ENCODE measurements at regions not wholly inside any gene's neighbourhood (a gene's known extent, or its start where the extent isn't known, plus 50 kb on each side); places are given as distances from the start of the nearest gene placed in this dataset.

DNA sequence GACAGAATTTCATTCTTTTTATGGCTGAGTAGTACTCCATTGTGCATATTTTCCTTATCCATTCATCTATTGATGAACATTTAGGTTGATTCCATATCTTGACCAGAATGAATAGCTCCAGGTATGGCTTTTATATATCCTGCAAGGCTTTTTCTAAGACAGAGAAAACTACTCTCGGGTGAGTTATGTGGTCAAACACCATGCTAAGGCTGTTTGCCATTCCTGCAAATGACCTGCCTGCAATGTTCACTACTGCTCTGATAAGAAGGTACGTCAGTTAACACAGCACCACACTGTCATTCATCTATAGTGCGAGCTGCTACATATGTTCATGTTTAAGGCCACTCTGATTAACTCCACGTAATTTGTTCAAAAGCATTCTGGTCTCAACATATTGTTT is 256.8 kb upstream of the RGMB start:
- TF ChIP-seq FOXA2 (IDR thresholded peaks at IDR 0.05) (no peak), RAD21 (IDR thresholded peaks at IDR 0.05) (no peak), HNF4G (IDR thresholded peaks at IDR 0.05) (no peak), NR2F2 (IDR thresholded peaks at IDR 0.05) (no peak), HNF4A (conservative IDR thresholded peaks at IDR 0.05) (no peak), JUND (IDR thresholded peaks at IDR 0.05) (no peak), ZBTB33 (IDR thresholded peaks at IDR 0.05) (no peak), YY1 (IDR thresholded peaks at IDR 0.05) (no peak), TAF1 (conservative IDR thresholded peaks at IDR 0.05) (no peak), RXRA (IDR thresholded peaks at IDR 0.05) (no peak), GABPA (IDR thresholded peaks at IDR 0.05 in 1 of 2, conservative IDR thresholded peaks at IDR 0.05 in 1 of 2) (no peak)
- TF ChIP-seq, protein P1, sequence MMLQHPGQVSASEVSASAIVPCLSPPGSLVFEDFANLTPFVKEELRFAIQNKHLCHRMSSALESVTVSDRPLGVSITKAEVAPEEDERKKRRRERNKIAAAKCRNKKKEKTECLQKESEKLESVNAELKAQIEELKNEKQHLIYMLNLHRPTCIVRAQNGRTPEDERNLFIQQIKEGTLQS (IDR thresholded peaks at IDR 0.05), result no peak
- TF ChIP-seq, protein P2, sequence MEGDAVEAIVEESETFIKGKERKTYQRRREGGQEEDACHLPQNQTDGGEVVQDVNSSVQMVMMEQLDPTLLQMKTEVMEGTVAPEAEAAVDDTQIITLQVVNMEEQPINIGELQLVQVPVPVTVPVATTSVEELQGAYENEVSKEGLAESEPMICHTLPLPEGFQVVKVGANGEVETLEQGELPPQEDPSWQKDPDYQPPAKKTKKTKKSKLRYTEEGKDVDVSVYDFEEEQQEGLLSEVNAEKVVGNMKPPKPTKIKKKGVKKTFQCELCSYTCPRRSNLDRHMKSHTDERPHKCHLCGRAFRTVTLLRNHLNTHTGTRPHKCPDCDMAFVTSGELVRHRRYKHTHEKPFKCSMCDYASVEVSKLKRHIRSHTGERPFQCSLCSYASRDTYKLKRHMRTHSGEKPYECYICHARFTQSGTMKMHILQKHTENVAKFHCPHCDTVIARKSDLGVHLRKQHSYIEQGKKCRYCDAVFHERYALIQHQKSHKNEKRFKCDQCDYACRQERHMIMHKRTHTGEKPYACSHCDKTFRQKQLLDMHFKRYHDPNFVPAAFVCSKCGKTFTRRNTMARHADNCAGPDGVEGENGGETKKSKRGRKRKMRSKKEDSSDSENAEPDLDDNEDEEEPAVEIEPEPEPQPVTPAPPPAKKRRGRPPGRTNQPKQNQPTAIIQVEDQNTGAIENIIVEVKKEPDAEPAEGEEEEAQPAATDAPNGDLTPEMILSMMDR (IDR thresholded peaks at IDR 0.05; ENCODE audit: low read depth, low read length, missing input control), result no peak
- TF ChIP-seq, protein P3, sequence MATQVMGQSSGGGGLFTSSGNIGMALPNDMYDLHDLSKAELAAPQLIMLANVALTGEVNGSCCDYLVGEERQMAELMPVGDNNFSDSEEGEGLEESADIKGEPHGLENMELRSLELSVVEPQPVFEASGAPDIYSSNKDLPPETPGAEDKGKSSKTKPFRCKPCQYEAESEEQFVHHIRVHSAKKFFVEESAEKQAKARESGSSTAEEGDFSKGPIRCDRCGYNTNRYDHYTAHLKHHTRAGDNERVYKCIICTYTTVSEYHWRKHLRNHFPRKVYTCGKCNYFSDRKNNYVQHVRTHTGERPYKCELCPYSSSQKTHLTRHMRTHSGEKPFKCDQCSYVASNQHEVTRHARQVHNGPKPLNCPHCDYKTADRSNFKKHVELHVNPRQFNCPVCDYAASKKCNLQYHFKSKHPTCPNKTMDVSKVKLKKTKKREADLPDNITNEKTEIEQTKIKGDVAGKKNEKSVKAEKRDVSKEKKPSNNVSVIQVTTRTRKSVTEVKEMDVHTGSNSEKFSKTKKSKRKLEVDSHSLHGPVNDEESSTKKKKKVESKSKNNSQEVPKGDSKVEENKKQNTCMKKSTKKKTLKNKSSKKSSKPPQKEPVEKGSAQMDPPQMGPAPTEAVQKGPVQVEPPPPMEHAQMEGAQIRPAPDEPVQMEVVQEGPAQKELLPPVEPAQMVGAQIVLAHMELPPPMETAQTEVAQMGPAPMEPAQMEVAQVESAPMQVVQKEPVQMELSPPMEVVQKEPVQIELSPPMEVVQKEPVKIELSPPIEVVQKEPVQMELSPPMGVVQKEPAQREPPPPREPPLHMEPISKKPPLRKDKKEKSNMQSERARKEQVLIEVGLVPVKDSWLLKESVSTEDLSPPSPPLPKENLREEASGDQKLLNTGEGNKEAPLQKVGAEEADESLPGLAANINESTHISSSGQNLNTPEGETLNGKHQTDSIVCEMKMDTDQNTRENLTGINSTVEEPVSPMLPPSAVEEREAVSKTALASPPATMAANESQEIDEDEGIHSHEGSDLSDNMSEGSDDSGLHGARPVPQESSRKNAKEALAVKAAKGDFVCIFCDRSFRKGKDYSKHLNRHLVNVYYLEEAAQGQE (IDR thresholded peaks at IDR 0.05), result no peak
- Histone ChIP-seq H3K4me1 (ENCODE audit: control insufficient read depth in 4 of 4, insufficient read depth in 4 of 4, low read length in 3 of 4) (no peaks in the 10 kb centered on the region), H3K4me3 (ENCODE audit: low read depth in 1 of 3, low read length in 3 of 3) (no peak overlapping the region), H3K9ac (ENCODE audit: low read depth in 1 of 2, low read length in 2 of 2) (no peak overlapping the region), H3K9me3 (ENCODE audit: control insufficient read depth in 4 of 4, low read length in 3 of 4) (no peaks in the 10 kb centered on the region), H3K27ac (ENCODE audit: low read depth in 1 of 2, low read length in 2 of 2) (no peak overlapping the region), H3K27me3 (ENCODE audit: control insufficient read depth in 4 of 4, insufficient read depth in 4 of 4, low read length in 3 of 4) (peaks cover 0 to 2% (median 0%) of the 10 kb centered on the region in 4 donors), H3K36me3 (ENCODE audit: control insufficient read depth in 4 of 4, insufficient read depth in 3 of 4, low read depth in 1 of 4, low read length in 3 of 4) (no peaks in the 10 kb centered on the region)
- DNase-seq (ENCODE audit: low spot score), result no peak
- WGBS, result 80% methylated on average over 4 of the region's 4 CpGs

DNA sequence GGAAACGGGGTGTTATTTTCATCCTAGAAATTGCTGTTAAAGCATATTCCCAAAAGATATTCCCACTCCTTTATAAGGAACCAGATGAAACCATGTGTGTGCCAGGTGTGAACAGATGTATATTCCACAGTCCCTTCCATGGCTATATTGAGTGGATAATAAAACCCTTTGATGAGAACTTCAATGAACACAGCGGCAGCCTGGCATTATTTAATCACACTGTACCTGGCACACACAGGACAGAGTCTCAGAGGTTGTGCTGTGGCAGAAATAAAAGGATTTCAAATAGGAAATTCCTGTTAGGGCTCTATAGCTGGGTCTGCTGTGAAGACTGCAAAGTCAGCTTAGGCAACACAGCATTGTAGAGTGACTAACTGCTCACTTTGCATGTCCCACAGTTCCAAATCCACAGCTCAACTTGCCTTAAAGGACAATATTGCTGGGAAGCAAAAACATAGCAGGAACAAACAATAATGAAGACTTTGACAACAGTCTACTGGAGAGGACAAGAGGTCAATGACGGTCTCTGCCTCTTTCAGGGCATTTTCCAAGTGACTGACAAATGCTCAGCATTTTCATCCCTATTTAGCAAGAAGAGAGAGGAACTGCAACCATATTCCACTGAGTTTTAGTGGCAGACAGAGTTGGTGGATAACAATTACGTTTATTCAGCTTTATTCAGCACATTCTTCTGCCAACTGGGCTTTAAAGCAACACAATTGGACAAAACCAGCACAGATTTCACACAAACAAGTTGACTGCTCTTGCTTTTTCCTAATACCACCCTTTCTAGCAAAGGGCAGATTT is 255.7 kb upstream of the RGMB start:
- 49% methylated on average over 4 of the region's 4 CpGs for whole genome bisulfite sequencing
- no peak overlapping the region for H3K4me3 ChIP-seq (ENCODE audit: low read depth in 1 of 3, low read length in 3 of 3)
- H3K9me3 ChIP-seq (ENCODE audit: control insufficient read depth in 4 of 4, low read length in 3 of 4), result no peaks in the 10 kb centered on the region
- H3K27me3 ChIP-seq (ENCODE audit: control insufficient read depth in 4 of 4, insufficient read depth in 4 of 4, low read length in 3 of 4), result peaks cover 0 to 2% (median 0%) of the 10 kb centered on the region in 4 donors
- TF ChIP-seq FOXA2 (IDR thresholded peaks at IDR 0.05) (no peak), FOXA1 (IDR thresholded peaks at IDR 0.05) (no peak)
- TF ChIP-seq, protein P4, sequence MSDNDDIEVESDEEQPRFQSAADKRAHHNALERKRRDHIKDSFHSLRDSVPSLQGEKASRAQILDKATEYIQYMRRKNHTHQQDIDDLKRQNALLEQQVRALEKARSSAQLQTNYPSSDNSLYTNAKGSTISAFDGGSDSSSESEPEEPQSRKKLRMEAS (IDR thresholded peaks at IDR 0.05), result no peak
- no peak for DNase-seq (ENCODE audit: low spot score)
- no peaks in the 10 kb centered on the region for H3K4me1 ChIP-seq (ENCODE audit: control insufficient read depth in 4 of 4, insufficient read depth in 4 of 4, low read length in 3 of 4)
- H3K9ac ChIP-seq (ENCODE audit: low read depth in 1 of 2, low read length in 2 of 2), result no peak overlapping the region
- no peak overlapping the region for H3K27ac ChIP-seq (ENCODE audit: low read depth in 1 of 2, low read length in 2 of 2)
- H3K36me3 ChIP-seq (ENCODE audit: control insufficient read depth in 4 of 4, insufficient read depth in 3 of 4, low read depth in 1 of 4, low read length in 3 of 4), result no peaks in the 10 kb centered on the region

All from liver (tissue), 8 donors.